GM23338 (cell line): ENCODE measurements at regions not wholly inside any gene's neighbourhood (a gene's known extent, or its start where the extent isn't known, plus 50 kb on each side); places are given as distances from the start of the nearest gene placed in this dataset.

Experiments used
- CTCF ChIP-seq, 2 experiments: fragments of 200-600 bp in 1 of 2; sonication (generic) in 1 of 2; conservative IDR thresholded peaks; 2 replicates each; pipeline versions ENCODE4 v1.5.1 to v1.6.1; 2016 to 2017; ENCODE audit warnings: antibody characterized with exemption in 2 of 2, low read depth in 2 of 2, mild to moderate bottlenecking in 2 of 2, moderate library complexity in 1 of 2
- EZH2 ChIP-seq: fragments of 200-600 bp; sonication (generic); IDR thresholded peaks from one replicate; pipeline ENCODE4 v1.8.0; 2017; ENCODE audit warnings: antibody characterized with exemption, mild to moderate bottlenecking, low read depth; ENCODE audit not compliant: unreplicated experiment
- EZH2phosphoT487 ChIP-seq: fragments of 200-600 bp; sonication (generic); IDR thresholded peaks from one replicate; pipeline ENCODE4 v1.8.1; 2018; ENCODE audit warnings: antibody characterized with exemption; ENCODE audit not compliant: unreplicated experiment
- NANOG ChIP-seq: IDR thresholded peaks from 2 replicates; pipeline ENCODE4 v1.6.1; 2016; ENCODE audit warnings: antibody characterized with exemption, borderline replicate concordance
- REST ChIP-seq: IDR thresholded peaks from one replicate; pipeline ENCODE4 v1.6.1; 2018; ENCODE audit warnings: antibody characterized with exemption; ENCODE audit not compliant: unreplicated experiment

- TF ChIP-seq CTCF (conservative IDR thresholded peaks at IDR 0.05; ENCODE audit: low read depth in 2 of 2) (no peak), EZH2 (no peak), EZH2phosphoT487 (no peak), NANOG (no peak), REST (no peak)
Observed at GRCh38 chr10:76769161-76769560, 868.4 kb downstream of the KCNMA1 start.
